ENCODE measurements at regions not wholly inside any gene's neighbourhood (a gene's known extent, or its start where the extent isn't known, plus 50 kb on each side); places are given as distances from the start of the nearest gene placed in this dataset.
"Not testable (repeated sequence)": the region's sequence is repeated elsewhere in the genome, so short reads cannot be mapped to it uniquely, and the experiment has no call there.

GRCh38 chr2:7525746-7526145 lies 608.5 kb downstream of the RNF144A start:
- no peak for DNase-seq (ENCODE audit: low read depth in 2 of 2)

- DNase-seq (ENCODE audit: low read depth in 2 of 2): no peak
Observed at GRCh38 chr2:7527165-7527722, 610.0 kb downstream of the RNF144A start.

- DNase-seq (ENCODE audit: low read depth in 2 of 2): no peak
Observed at GRCh38 chr2:7530001-7530400, 612.8 kb downstream of the RNF144A start.

- DNase-seq (ENCODE audit: low read depth in 2 of 2): no peak
Observed at GRCh38 chr2:7539077-7539476, 621.9 kb downstream of the RNF144A start.

- DNase-seq (ENCODE audit: low read depth in 2 of 2): no peak
Observed at GRCh38 chr2:7539760-7540159, 622.5 kb downstream of the RNF144A start.

- no peak for DNase-seq (ENCODE audit: low read depth in 2 of 2)
Observed at GRCh38 chr2:7552825-7553570, 635.8 kb downstream of the RNF144A start.

GRCh38 chr2:7555260-7555659 lies 638.0 kb downstream of the RNF144A start:
- no peak for DNase-seq (ENCODE audit: low read depth in 2 of 2)

- no peak for DNase-seq (ENCODE audit: low read depth in 2 of 2)
Observed at GRCh38 chr2:7557376-7557775, 640.2 kb downstream of the RNF144A start.

- DNase-seq (ENCODE audit: low read depth in 2 of 2): no peak
Observed at GRCh38 chr2:7559791-7560190, 642.6 kb downstream of the RNF144A start.

- no peak for DNase-seq (ENCODE audit: low read depth in 2 of 2)
Observed at GRCh38 chr2:7566382-7566881, 649.2 kb downstream of the RNF144A start.

- DNase-seq (ENCODE audit: low read depth in 2 of 2): not testable (repeated sequence)
Observed at GRCh38 chr2:7567116-7567515, 649.9 kb downstream of the RNF144A start.

GRCh38 chr2:7567646-7568045 lies 650.4 kb downstream of the RNF144A start:
- peak; percentile 34 to 55 for DNase-seq (ENCODE audit: low read depth in 2 of 2)

- DNase-seq (ENCODE audit: low read depth in 2 of 2): no peak
Observed at GRCh38 chr2:7570247-7570646, 653.0 kb downstream of the RNF144A start.

GRCh38 chr2:7571701-7572100 lies 654.5 kb downstream of the RNF144A start:
- no peak for DNase-seq (ENCODE audit: low read depth in 2 of 2)

- peak; percentile 23 to 24 for DNase-seq (ENCODE audit: low read depth in 2 of 2)
Observed at GRCh38 chr2:7572450-7572849, 655.2 kb downstream of the RNF144A start.

GRCh38 chr2:7573166-7573825 lies 656.1 kb downstream of the RNF144A start:
- no peak for DNase-seq (ENCODE audit: low read depth in 2 of 2)

GRCh38 chr2:7574385-7574784 lies 657.2 kb downstream of the RNF144A start:
- no peak for DNase-seq (ENCODE audit: low read depth in 2 of 2)

- DNase-seq (ENCODE audit: low read depth in 2 of 2): no peak
Observed at GRCh38 chr2:7577769-7578168, 660.6 kb downstream of the RNF144A start.

GRCh38 chr2:7584017-7584416 lies 666.8 kb downstream of the RNF144A start:
- DNase-seq (ENCODE audit: low read depth in 2 of 2): no peak

- no peak for DNase-seq (ENCODE audit: low read depth in 2 of 2)
Observed at GRCh38 chr2:7586898-7587297, 669.7 kb downstream of the RNF144A start.

GRCh38 chr2:7588295-7588694 lies 671.1 kb downstream of the RNF144A start:
- no peak for DNase-seq (ENCODE audit: low read depth in 2 of 2)

GRCh38 chr2:7592618-7593140 lies 675.5 kb downstream of the RNF144A start:
- no peak for DNase-seq (ENCODE audit: low read depth in 2 of 2)

GRCh38 chr2:7593360-7593759 lies 676.1 kb downstream of the RNF144A start:
- DNase-seq (ENCODE audit: low read depth in 2 of 2): no peak
